SIG-M5 treated with dmso at 0.1 percent for 504 hours (cell line): ENCODE measurements at regions not wholly inside any gene's neighbourhood (a gene's known extent, or its start where the extent isn't known, plus 50 kb on each side); places are given as distances from the start of the nearest gene placed in this dataset.
"Not testable (repeated sequence)": the region's sequence is repeated elsewhere in the genome, so short reads cannot be mapped to it uniquely, and the experiment has no call there.

ENCODE experiments used
- DNase-seq: peaks from one replicate; lab custom pipeline; 2025; ENCODE audit not compliant: unreplicated experiment; lab: John Stamatoyannopoulos, UW

DNA sequence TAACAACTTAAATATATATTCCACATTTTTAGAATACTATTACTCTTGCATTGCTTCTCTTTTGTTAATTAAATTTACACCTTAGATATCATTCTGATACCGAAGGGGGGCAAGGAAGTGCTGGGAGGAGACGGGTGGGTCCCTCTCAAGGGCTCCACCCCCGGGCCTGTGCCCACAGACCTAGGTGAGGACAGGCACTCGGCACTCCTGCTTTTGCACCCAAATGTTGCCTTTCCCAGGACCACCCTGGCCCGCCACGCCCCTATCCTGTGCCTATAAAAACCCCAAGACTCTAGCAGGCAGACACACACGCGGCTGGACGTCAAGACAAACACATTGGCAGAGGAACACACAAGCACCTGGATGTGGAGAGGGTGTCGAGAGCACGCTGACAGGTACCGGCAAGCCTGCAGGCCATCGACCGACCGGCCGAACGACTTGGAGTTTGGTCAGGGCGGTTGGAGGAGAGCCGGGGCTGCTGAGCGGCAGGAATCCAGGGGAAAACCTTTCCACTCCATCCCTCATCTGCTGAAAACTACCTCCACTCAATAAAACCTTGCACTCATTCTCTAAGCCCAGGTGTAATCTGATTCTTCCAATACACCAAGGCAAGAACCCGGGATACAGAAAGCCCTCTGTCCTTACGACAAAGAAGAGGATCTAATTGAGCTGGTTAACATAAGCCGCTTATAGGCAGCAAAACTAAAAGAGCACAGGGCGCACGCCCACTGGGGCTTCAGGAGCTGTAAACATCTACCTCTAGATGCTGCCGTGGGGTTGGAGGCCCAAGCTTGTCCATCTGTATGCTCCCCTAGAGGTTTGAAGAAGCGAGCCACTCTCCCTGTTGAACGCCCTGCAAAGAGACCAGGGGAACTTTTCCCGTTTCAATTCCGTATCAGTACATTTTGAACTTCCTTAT, 197.4 kb upstream of the PRSS16 start:
- DNase-seq: no peak

DNA sequence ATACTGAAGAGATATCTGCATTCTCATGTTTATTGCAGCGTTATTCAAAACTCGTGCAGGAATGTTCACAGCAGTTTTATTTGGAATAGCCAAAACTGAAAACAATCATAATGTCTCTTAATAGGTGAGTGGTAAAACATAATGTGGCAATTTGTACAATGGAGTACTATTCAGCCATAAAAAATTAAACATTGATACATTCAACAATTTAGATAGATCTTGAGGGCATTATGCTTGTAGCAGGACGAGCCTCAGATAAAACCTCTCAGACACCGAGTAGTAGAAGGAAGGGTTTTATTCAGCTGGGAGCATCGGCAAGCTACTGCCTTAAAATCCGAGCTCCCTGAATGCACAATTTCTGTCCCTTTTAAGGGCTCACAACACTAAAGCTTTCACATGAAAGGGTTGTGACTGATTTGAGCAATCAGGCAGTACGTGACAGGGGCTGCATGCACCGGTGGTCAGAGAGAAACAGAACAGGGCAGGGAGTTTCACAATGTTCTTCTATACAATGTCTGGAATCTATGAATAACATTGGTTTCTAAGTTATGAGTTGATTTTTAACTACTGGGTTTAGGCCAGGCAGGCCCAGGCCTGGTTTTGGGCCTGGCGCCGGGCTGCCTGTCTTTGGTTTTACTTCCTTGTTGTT, 195.3 kb upstream of the PRSS16 start:
- DNase-seq: not testable (repeated sequence)

DNA sequence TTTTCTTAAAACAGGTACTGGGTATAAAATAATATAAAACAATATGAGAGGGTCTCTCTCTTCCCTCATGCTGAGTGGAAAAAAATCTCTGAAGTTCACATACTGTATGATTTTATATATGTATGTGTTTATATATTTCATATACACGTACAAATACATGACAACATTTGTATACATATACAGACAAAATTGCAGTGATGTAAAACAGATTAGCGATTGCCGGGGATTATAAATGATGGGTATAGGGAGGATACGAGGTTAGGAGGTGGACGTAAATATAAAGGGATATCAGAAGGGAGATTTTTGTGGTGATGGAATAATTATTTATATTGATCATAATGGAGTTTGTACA, 194.8 kb upstream of the PRSS16 start:
- DNase-seq: no peak

DNA sequence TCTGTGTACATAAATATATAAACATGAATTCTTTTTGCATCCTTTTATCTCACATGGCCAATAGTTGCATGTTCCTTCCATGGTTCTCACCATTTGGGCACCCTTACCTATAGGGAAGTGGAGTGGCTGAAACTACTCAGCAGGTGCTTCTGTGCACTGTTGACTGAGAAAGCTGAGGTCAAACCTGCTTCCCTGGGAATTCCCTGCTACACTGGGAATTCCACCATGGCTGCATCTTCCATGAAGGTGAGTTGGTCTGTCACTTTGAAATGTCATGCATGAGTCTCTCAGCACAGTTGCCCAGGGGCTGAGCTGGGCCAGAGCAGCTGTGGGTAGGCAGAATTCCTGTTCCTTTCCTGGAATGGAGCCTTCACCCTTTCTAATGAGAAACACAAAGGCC, 193.8 kb upstream of the PRSS16 start:
- DNase-seq: no peak

DNA sequence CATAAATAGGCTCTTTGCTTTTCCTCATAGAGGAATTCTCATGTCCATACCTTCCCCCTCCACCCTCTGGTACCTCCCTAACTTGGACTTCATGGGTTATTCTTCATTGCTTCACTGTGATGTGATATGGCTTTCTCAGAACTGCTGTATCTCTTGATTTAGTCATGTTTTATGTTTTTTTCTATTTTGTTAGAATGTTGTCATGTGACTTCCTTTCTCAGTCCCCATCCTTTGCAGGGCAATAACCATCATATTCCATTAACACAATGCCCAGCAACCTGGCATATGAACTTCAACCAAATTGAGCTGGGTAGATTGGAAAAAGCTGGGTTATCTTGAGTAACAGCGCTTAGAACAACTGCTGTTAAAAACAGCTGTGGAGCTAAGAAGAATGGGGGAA, 190.9 kb upstream of the PRSS16 start:
- no peak for DNase-seq

DNA sequence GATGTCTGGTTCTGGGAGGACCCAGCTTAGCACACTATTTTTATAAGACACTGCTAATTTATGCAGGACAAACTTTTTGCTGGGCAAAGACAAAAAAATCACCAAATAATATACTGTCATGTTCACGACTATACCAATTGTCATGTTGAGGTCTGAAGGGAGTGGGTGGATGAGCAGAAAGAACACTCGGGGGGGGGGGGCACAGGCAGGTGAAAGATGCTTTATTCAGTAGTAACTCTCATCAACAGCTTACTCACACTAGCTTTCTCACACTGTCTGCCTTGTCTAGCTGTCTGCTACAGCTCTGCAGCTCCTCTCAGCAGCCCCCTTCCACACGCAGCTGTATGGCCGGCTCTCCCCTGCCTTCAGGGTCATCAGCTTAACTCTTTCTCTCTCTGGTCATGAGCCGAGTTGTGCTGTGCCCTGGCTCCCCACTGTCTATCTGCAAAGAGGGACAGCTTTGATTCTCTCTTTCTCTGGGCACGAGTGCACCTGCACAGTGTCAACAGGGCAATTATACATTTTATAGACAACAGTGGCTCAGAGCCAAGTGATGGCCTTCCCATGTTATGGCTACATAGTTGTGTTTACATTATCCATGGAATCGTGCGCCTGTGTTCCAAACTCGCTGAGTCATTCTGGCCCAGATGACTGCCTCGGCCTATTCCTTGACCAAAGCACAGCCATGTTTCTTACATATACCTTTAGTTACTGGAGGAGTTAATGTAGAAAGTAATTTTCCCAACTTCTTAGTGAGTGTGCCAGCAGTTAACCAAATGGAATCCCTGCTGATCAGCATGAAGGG, 187.7 kb upstream of the PRSS16 start:
- DNase-seq: no peak

DNA sequence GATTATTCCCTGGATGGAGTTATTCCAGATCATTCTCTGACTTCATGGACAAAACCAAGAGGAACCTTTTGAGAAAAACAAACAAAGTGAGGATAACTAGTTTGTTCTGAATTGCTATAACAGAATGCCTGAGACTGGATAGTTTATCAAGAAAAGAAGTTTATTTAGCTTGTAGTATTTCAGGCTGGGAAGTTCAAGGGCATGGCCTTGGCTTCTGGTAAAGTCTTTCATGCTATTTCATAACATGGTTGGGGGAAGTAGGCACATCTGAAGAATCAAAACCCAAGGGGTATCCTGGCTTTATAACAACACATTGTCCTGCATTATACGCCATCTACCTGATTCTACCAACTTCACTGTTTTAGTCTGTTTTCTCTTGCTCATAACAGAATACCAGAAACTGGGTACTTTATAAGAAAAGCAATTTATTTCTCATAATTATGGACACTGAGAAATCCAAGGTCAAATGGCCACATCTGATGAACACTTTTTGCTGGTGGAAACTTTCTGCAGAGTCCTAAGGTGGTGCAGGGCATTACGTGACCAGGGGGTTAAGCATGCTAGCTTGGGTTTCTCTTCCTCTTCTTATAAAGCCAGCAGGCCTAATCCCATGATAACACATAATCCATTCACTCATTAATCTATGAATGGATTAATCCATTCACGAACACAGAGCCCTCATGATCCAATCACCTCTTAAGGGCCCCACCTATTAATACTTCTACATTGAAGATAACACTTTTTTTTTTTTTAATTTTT, 186.1 kb upstream of the PRSS16 start:
- DNase-seq: no peak

DNA sequence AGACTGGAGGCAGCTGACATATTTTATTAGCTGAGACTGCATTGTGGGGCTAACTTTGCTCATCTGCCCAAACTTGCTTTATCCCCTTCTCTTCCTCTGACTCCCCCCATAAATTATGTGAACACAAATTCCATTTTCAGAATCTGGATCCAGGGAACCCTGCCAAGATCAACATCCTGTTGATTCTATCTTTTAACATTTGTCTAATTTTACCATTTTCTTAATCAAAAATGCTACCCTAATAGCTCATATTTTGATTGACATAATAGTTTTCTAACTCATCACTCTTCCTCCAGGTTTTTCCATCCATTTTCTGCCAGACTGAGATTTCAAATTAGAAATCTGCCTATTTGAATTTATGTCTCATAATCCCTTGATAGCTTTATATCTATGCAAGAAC, 184.7 kb upstream of the PRSS16 start:
- DNase-seq: no peak

DNA sequence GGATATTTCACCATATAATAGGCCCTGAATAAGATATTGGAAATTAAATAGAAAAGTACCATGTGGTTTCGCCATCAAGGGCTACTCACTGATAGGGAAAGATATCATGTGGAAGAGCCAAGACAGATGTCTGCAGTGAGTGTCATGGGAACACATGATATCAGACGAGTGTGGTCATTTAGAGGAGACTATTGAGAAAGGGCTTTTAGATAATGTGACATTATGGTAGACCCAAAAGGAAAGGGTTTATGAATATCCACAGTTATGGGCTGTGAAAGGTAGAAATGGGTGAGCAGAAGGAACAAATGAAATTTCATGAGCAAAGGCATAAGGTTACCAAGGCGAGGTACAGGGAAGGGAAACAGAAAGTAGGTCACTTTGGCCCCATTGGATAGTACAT, 182.3 kb upstream of the PRSS16 start:
- no peak for DNase-seq

DNA sequence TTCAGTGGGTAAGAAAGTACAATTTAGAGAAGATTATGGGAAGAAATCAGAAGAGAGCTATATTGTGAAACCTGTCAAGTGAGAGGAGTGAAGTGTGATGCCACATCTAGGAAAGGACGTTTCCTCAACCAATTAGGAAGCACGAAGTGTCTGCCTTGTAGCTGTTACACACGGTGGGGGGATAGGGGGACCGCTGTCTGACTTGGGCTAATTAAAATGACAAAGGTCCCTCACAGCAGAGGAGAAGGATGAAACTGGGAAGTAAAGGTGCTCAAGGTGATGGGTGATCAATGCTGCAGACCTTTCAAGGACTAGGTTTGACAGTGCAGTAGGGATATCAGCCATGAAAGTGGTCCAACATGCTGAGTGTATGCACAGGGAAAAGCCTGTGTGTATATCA, 181.1 kb upstream of the PRSS16 start:
- no peak for DNase-seq

DNA sequence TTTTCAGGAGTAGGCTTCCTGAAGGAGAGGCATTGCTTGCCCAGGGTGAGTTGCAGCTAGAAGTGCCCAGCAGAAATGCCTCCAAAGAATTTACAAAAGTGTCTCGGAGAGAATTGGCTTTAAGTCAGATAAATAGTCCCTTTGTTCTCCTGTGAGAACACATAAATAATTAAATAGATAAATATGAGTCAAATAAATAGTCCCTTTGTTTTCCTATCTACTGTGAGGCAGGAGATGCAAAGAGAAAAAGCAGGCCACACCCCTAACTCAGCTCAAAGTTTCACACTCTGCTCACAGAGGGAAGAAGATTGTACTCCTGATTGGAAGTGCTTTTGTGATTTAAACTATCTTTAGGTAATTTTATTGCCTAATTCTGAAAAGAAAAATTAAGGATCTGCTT, 180.7 kb upstream of the PRSS16 start:
- DNase-seq: no peak

DNA sequence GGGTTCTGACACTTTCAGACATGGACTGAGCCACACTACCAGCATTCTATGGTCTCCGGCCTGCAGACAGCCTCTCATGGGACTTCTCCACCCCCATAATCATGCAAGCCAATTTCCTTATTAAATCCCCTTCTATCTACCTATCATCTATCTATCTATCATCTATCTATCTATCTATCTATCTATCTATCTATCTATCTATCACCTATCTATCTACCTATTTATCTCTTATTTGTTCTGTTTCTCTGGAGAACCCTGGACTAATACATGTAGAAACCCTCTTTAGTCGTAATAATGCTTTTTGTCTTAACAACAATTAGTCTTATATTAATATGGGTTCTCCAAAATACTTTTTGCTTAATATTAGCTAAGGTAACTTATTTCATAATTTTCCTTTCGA, 174.1 kb upstream of the PRSS16 start:
- no peak for DNase-seq

DNA sequence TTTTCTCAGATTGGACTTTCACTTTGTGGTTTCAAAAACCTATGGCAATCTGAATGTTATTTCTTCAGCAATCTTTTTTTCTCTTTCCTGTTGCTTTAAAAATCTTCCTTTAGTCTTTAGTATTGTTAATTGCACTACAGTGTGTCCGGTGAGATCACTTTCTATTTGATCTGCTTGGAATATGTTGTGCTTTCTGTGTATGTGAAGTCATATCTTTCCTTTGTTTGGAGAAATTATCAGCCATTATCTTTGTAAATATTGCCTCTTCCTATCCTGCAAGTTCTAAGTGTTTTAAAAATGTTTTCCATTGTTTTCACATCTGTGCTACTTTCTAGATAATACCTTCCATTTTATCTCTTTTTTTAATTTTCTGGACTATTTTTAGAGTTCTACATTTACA, 171.4 kb upstream of the PRSS16 start:
- no peak for DNase-seq

DNA sequence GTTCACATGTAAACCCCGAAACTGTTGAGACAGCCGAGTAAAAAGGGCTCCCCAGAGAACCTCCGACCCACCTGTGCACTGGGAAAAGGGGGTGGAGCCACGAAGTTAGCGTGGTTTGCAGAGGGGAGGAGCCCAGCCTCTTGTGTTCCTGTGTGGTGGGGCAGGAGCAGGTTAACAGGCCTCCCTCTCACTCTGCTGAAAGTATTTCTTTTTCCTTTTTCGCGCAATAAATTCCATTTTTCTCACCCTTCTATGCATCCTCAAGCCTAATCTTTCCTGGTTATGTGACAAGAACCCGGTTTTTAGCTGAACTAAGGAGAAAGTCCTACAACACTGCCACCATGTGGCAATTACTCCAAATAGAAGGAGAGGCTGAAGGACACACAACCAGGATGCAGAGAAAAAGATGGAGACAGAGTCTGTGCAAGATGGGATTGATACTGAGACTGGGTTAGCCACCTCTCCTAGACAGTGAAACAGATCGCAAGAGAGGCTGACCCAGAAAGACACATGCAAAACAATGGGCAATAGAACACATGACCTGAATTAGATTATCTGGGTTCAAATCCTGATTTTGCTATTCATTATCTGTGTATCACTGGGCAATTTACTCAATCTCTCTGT, 168.7 kb upstream of the PRSS16 start:
- DNase-seq: peak; percentile 55

DNA sequence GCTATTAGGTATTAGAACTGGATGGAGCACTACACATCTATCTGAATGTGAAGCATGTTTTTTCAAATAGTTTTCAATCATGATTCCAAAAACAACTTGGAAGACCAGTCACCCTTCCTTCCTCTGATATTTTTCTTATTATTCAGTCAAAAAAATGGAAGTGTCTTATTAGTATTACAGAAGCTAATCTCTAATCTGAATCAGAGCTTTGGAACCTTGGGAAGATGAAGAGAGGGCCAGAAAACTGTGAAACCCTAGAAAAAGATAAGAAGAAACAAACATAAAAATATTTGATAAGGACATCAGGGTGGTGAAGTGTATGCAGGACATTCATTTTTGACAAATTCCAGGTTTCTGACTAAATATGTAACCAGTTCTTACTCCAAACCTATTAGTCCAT, 166.3 kb upstream of the PRSS16 start:
- no peak for DNase-seq

DNA sequence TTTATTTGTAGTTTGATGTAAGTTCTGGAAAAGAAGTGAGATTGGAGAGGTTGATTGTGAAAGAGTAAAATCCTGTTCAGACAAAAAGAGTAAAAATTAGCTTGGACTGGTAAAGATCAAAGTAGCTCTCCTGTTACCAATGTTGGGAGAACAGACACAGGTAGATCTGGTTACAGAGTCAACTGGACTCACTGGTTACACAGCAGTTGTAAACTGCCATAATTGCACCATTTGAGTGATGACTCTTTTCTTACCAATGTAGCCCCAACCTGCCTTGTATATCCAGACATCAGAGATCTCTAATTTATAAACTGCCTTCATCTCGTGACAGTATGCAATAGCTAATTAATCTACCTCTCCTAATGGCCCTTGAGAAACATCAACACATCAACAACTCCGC, 165.6 kb upstream of the PRSS16 start:
- no peak for DNase-seq

DNA sequence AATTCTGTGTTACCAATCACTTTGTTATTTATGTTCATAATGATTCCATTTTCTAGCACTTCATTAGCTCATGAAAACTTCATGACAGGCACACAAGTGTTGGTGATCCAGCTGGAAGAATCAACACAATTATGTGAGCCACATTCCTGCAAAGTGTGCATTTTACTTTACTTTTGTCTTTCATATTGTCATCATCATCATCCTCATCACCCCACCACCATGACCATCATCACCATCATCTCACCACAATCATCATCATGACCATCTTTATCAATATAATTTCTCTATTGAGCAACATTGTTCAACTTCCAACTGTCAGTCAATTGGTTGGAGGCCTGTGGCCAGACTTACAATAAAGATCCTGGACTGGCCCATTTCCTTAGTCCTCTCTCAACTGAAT, 159.4 kb upstream of the PRSS16 start:
- DNase-seq: no peak

DNA sequence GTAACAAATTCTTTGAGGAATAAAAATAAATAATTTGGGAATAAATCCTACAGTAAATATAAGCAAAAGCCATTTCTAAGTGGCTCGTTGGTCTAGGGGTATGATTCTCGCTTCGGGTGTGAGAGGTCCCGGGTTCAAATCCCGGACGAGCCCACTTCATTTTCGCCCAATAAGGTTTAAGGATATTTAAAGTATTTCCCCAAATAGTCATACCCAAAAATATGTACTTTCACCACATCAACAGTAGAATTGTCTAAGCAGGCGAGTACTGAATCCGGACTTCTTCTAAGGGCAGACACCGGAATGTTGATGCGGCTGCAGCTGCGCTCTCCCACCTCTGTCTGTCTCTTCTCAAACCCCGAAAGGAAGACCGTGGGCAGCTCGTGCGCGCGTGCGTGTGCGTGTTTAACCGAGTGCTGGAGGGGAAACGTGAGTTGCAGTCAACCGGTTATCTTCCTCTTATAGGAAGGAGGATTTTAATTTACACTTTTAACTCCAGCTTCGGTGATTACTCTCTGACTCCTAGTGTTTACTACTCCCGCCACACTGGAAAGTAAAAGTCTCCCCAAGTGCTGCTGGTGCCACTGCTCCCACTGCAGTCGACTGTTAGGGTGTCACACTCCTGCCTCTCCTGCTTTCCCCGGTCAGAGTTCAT, 155.7 kb upstream of the PRSS16 start:
- peak; percentile 66 for DNase-seq

DNA sequence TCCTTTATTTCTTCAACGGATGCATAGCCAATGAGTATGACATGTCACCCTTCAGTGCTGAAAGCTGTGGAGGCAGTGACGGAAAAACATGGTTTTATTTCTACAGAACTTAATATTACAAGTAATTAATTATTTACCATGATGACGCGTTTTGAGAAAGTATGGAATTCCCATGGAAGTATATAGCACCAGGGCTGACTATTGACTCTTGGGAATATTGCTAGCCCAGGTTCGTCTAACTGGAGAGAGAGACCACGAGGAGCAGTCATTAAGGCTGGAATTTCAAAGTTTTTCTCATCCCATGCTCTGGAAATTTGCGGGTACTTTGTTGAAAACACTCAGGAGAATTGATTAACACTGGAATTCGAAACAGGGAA, 155.2 kb upstream of the PRSS16 start:
- DNase-seq: no peak

DNA sequence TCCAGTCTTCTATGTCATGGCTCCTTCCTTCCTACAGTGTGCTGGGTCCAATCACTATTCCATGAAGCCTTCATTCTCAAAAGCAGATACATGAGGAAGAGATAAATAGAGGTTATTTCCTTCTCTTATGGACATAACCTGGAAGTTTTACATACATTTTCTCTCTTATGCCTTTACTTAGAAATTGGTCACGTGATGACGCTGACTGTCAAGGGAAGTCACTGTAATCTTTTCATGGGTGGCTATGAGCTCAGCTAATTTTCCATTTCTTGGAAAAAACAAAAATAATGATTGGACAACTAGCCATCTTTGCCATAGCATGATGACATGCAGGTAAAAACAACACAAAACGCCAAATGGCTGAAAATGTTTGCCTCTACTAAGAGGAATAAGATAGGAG, 151.6 kb upstream of the PRSS16 start:
- DNase-seq: no peak
